ENCODE measurements at regions not wholly inside any gene's neighbourhood (a gene's known extent, or its start where the extent isn't known, plus 50 kb on each side); places are given as distances from the start of the nearest gene placed in this dataset.

GRCh38 chr11:39462506-39462905 lies 1996.9 kb downstream of the LRRC4C start:
- no peak overlapping the region for H3K27ac ChIP-seq
- intact Hi-C loops (cut with DNase I; ENCODE audit: low total_unique reads) = no loop called here
- H3K4me1 ChIP-seq = no peaks in the 10 kb centered on the region
- TF ChIP-seq POLR2A (IDR thresholded peaks at IDR 0.05) = no peak
- no peaks in the 10 kb centered on the region for H3K9me3 ChIP-seq
- H3K36me3 ChIP-seq = no peaks in the 10 kb centered on the region
- H3K4me3 ChIP-seq = no peak overlapping the region
- no peak for DNase-seq
- no peaks in the 10 kb centered on the region for H3K27me3 ChIP-seq

- TF ChIP-seq POLR2A (IDR thresholded peaks at IDR 0.05) (no peak), CTCF (IDR thresholded peaks at IDR 0.05) (no peak)
- Histone ChIP-seq H3K36me3 (no peaks in the 10 kb centered on the region), H3K4me1 (no peaks in the 10 kb centered on the region), H3K4me3 (no peak overlapping the region), H3K27ac (no peak overlapping the region), H3K27me3 (no peaks in the 10 kb centered on the region), H3K9me3 (no peaks in the 10 kb centered on the region)
- no peak for DNase-seq
- intact Hi-C loops (cut with DNase I; ENCODE audit: low total_unique reads) = no loop called here
These were observed 1998.4 kb downstream of the LRRC4C start for GRCh38 chr11:39461066-39461465.

GRCh38 chr11:39459606-39460005 lies 1999.8 kb downstream of the LRRC4C start:
- TF ChIP-seq CTCF (IDR thresholded peaks at IDR 0.05) (no peak), POLR2A (IDR thresholded peaks at IDR 0.05) (no peak)
- DNase-seq = no peak
- H3K9me3 ChIP-seq = no peaks in the 10 kb centered on the region
- no peak overlapping the region for H3K27ac ChIP-seq
- intact Hi-C loops (cut with DNase I; ENCODE audit: low total_unique reads) = no loop called here
- no peaks in the 10 kb centered on the region for H3K36me3 ChIP-seq
- no peaks in the 10 kb centered on the region for H3K27me3 ChIP-seq
- no peaks in the 10 kb centered on the region for H3K4me1 ChIP-seq
- no peak overlapping the region for H3K4me3 ChIP-seq

GRCh38 chr11:39458481-39458880 lies 2001.0 kb downstream of the LRRC4C start:
- no peak overlapping the region for H3K27ac ChIP-seq
- no peaks in the 10 kb centered on the region for H3K9me3 ChIP-seq
- no peaks in the 10 kb centered on the region for H3K27me3 ChIP-seq
- no peak for TF ChIP-seq CTCF (IDR thresholded peaks at IDR 0.05)
- no peaks in the 10 kb centered on the region for H3K36me3 ChIP-seq
- H3K4me3 ChIP-seq = no peak overlapping the region
- H3K4me1 ChIP-seq = no peaks in the 10 kb centered on the region
- no peak for DNase-seq
- intact Hi-C loops (cut with DNase I; ENCODE audit: low total_unique reads) = no loop called here

- TF ChIP-seq POLR2A (IDR thresholded peaks at IDR 0.05) (no peak), CTCF (IDR thresholded peaks at IDR 0.05) (no peak)
- Histone ChIP-seq H3K27ac (no peak overlapping the region), H3K36me3 (no peaks in the 10 kb centered on the region), H3K27me3 (no peaks in the 10 kb centered on the region), H3K4me3 (no peak overlapping the region), H3K4me1 (no peaks in the 10 kb centered on the region), H3K9me3 (no peaks in the 10 kb centered on the region)
- intact Hi-C loops (cut with DNase I; ENCODE audit: low total_unique reads) = no loop called here
- DNase-seq = no peak
These were observed 2015.9 kb downstream of the LRRC4C start for GRCh38 chr11:39443424-39444022.

GRCh38 chr11:39442177-39442576 lies 2017.3 kb downstream of the LRRC4C start:
- Histone ChIP-seq H3K27me3 (no peaks in the 10 kb centered on the region), H3K9me3 (no peaks in the 10 kb centered on the region), H3K36me3 (no peaks in the 10 kb centered on the region), H3K27ac (no peak overlapping the region), H3K4me3 (no peak overlapping the region), H3K4me1 (no peaks in the 10 kb centered on the region)
- intact Hi-C loops (cut with DNase I; ENCODE audit: low total_unique reads) = no loop called here
- TF ChIP-seq POLR2A (IDR thresholded peaks at IDR 0.05) = no peak
- no peak for TF ChIP-seq CTCF (IDR thresholded peaks at IDR 0.05)
- no peak for DNase-seq

Measured in uterus (tissue), 3 donors.